ENCODE measurements at regions not wholly inside any gene's neighbourhood (a gene's known extent, or its start where the extent isn't known, plus 50 kb on each side); places are given as distances from the start of the nearest gene placed in this dataset.

GRCh38 chr14:84167026-84167425, 1362.9 kb upstream of the FLRT2 start:
- H3K27me3 ChIP-seq (ENCODE audit: control insufficient read depth in 1 of 2, insufficient read depth in 2 of 2, low read length in 2 of 2), result no peaks in the 10 kb centered on the region
- no peaks in the 10 kb centered on the region for H3K4me1 ChIP-seq (ENCODE audit: control insufficient read depth, insufficient read depth, low read length)
- H3K9ac ChIP-seq (ENCODE audit: low read length in 2 of 2), result no peak overlapping the region
- H3K4me3 ChIP-seq (ENCODE audit: low read length in 2 of 2), result no peak overlapping the region
- H3K27ac ChIP-seq (ENCODE audit: low read length), result no peak overlapping the region
- no peaks in the 10 kb centered on the region for H3K9me3 ChIP-seq (ENCODE audit: control insufficient read depth in 2 of 2, low read length in 2 of 2)
- no peaks in the 10 kb centered on the region for H3K36me3 ChIP-seq (ENCODE audit: control insufficient read depth in 2 of 2, insufficient read depth in 2 of 2, low read length in 2 of 2)

GRCh38 chr14:84180336-84180735, 1349.6 kb upstream of the FLRT2 start:
- Histone ChIP-seq H3K9me3 (ENCODE audit: control insufficient read depth in 2 of 2, low read length in 2 of 2) (no peaks in the 10 kb centered on the region), H3K4me3 (ENCODE audit: low read length in 2 of 2) (no peak overlapping the region), H3K9ac (ENCODE audit: low read length in 2 of 2) (no peak overlapping the region), H3K36me3 (ENCODE audit: control insufficient read depth in 2 of 2, insufficient read depth in 2 of 2, low read length in 2 of 2) (no peaks in the 10 kb centered on the region), H3K27ac (ENCODE audit: low read length) (no peak overlapping the region), H3K27me3 (ENCODE audit: control insufficient read depth in 1 of 2, insufficient read depth in 2 of 2, low read length in 2 of 2) (no peaks in the 10 kb centered on the region), H3K4me1 (ENCODE audit: control insufficient read depth, insufficient read depth, low read length) (no peaks in the 10 kb centered on the region)

GRCh38 chr14:84181072-84181471, 1348.9 kb upstream of the FLRT2 start:
- no peak overlapping the region for H3K9ac ChIP-seq (ENCODE audit: low read length in 2 of 2)
- no peaks in the 10 kb centered on the region for H3K9me3 ChIP-seq (ENCODE audit: control insufficient read depth in 2 of 2, low read length in 2 of 2)
- H3K36me3 ChIP-seq (ENCODE audit: control insufficient read depth in 2 of 2, insufficient read depth in 2 of 2, low read length in 2 of 2), result no peaks in the 10 kb centered on the region
- no peaks in the 10 kb centered on the region for H3K4me1 ChIP-seq (ENCODE audit: control insufficient read depth, insufficient read depth, low read length)
- no peaks in the 10 kb centered on the region for H3K27me3 ChIP-seq (ENCODE audit: control insufficient read depth in 1 of 2, insufficient read depth in 2 of 2, low read length in 2 of 2)
- no peak overlapping the region for H3K27ac ChIP-seq (ENCODE audit: low read length)
- no peak overlapping the region for H3K4me3 ChIP-seq (ENCODE audit: low read length in 2 of 2)

- Histone ChIP-seq H3K36me3 (ENCODE audit: control insufficient read depth in 2 of 2, insufficient read depth in 2 of 2, low read length in 2 of 2) (no peaks in the 10 kb centered on the region), H3K9ac (ENCODE audit: low read length in 2 of 2) (no peak overlapping the region), H3K27ac (ENCODE audit: low read length) (no peak overlapping the region), H3K4me3 (ENCODE audit: low read length in 2 of 2) (no peak overlapping the region), H3K27me3 (ENCODE audit: control insufficient read depth in 1 of 2, insufficient read depth in 2 of 2, low read length in 2 of 2) (no peaks in the 10 kb centered on the region), H3K4me1 (ENCODE audit: control insufficient read depth, insufficient read depth, low read length) (no peaks in the 10 kb centered on the region), H3K9me3 (ENCODE audit: control insufficient read depth in 2 of 2, low read length in 2 of 2) (no peaks in the 10 kb centered on the region)
Observed at GRCh38 chr14:84195514-84195913, 1334.4 kb upstream of the FLRT2 start.

GRCh38 chr14:84197704-84198103, 1332.2 kb upstream of the FLRT2 start:
- Histone ChIP-seq H3K36me3 (ENCODE audit: control insufficient read depth in 2 of 2, insufficient read depth in 2 of 2, low read length in 2 of 2) (no peaks in the 10 kb centered on the region), H3K27me3 (ENCODE audit: control insufficient read depth in 1 of 2, insufficient read depth in 2 of 2, low read length in 2 of 2) (no peaks in the 10 kb centered on the region), H3K27ac (ENCODE audit: low read length) (no peak overlapping the region), H3K4me3 (ENCODE audit: low read length in 2 of 2) (no peak overlapping the region), H3K4me1 (ENCODE audit: control insufficient read depth, insufficient read depth, low read length) (no peaks in the 10 kb centered on the region), H3K9me3 (ENCODE audit: control insufficient read depth in 2 of 2, low read length in 2 of 2) (no peaks in the 10 kb centered on the region), H3K9ac (ENCODE audit: low read length in 2 of 2) (no peak overlapping the region)

- H3K27me3 ChIP-seq (ENCODE audit: control insufficient read depth in 1 of 2, insufficient read depth in 2 of 2, low read length in 2 of 2), result no peaks in the 10 kb centered on the region
- H3K36me3 ChIP-seq (ENCODE audit: control insufficient read depth in 2 of 2, insufficient read depth in 2 of 2, low read length in 2 of 2), result no peaks in the 10 kb centered on the region
- H3K4me1 ChIP-seq (ENCODE audit: control insufficient read depth, insufficient read depth, low read length), result no peaks in the 10 kb centered on the region
- H3K9me3 ChIP-seq (ENCODE audit: control insufficient read depth in 2 of 2, low read length in 2 of 2), result no peaks in the 10 kb centered on the region
- H3K4me3 ChIP-seq (ENCODE audit: low read length in 2 of 2), result no peak overlapping the region
- no peak overlapping the region for H3K27ac ChIP-seq (ENCODE audit: low read length)
- no peak overlapping the region for H3K9ac ChIP-seq (ENCODE audit: low read length in 2 of 2)
Observed at GRCh38 chr14:84202486-84202885, 1327.5 kb upstream of the FLRT2 start.

- H3K27me3 ChIP-seq (ENCODE audit: control insufficient read depth in 1 of 2, insufficient read depth in 2 of 2, low read length in 2 of 2), result no peaks in the 10 kb centered on the region
- H3K4me3 ChIP-seq (ENCODE audit: low read length in 2 of 2), result no peak overlapping the region
- H3K27ac ChIP-seq (ENCODE audit: low read length), result no peak overlapping the region
- H3K4me1 ChIP-seq (ENCODE audit: control insufficient read depth, insufficient read depth, low read length), result no peaks in the 10 kb centered on the region
- no peaks in the 10 kb centered on the region for H3K9me3 ChIP-seq (ENCODE audit: control insufficient read depth in 2 of 2, low read length in 2 of 2)
- no peak overlapping the region for H3K9ac ChIP-seq (ENCODE audit: low read length in 2 of 2)
- H3K36me3 ChIP-seq (ENCODE audit: control insufficient read depth in 2 of 2, insufficient read depth in 2 of 2, low read length in 2 of 2), result no peaks in the 10 kb centered on the region
Observed at GRCh38 chr14:84203896-84204295, 1326.0 kb upstream of the FLRT2 start.

GRCh38 chr14:84208451-84208850, 1321.5 kb upstream of the FLRT2 start:
- Histone ChIP-seq H3K4me1 (ENCODE audit: control insufficient read depth, insufficient read depth, low read length) (no peaks in the 10 kb centered on the region), H3K27ac (ENCODE audit: low read length) (no peak overlapping the region), H3K9me3 (ENCODE audit: control insufficient read depth in 2 of 2, low read length in 2 of 2) (no peaks in the 10 kb centered on the region), H3K9ac (ENCODE audit: low read length in 2 of 2) (no peak overlapping the region), H3K27me3 (ENCODE audit: control insufficient read depth in 1 of 2, insufficient read depth in 2 of 2, low read length in 2 of 2) (no peaks in the 10 kb centered on the region), H3K4me3 (ENCODE audit: low read length in 2 of 2) (no peak overlapping the region), H3K36me3 (ENCODE audit: control insufficient read depth in 2 of 2, insufficient read depth in 2 of 2, low read length in 2 of 2) (no peaks in the 10 kb centered on the region)

- Histone ChIP-seq H3K9ac (ENCODE audit: low read length in 2 of 2) (no peak overlapping the region), H3K27me3 (ENCODE audit: control insufficient read depth in 1 of 2, insufficient read depth in 2 of 2, low read length in 2 of 2) (no peaks in the 10 kb centered on the region)
Observed at GRCh38 chr14:84209031-84209430, 1320.9 kb upstream of the FLRT2 start.

GRCh38 chr14:84217066-84217465, 1312.9 kb upstream of the FLRT2 start:
- Histone ChIP-seq H3K27me3 (ENCODE audit: control insufficient read depth in 1 of 2, insufficient read depth in 2 of 2, low read length in 2 of 2) (no peaks in the 10 kb centered on the region), H3K4me1 (ENCODE audit: control insufficient read depth, insufficient read depth, low read length) (no peaks in the 10 kb centered on the region), H3K9me3 (ENCODE audit: control insufficient read depth in 2 of 2, low read length in 2 of 2) (peaks cover 5 to 12% of the 10 kb centered on the region in 2 donors), H3K9ac (ENCODE audit: low read length in 2 of 2) (no peak overlapping the region), H3K4me3 (ENCODE audit: low read length in 2 of 2) (no peak overlapping the region), H3K27ac (ENCODE audit: low read length) (no peak overlapping the region), H3K36me3 (ENCODE audit: control insufficient read depth in 2 of 2, insufficient read depth in 2 of 2, low read length in 2 of 2) (no peaks in the 10 kb centered on the region)

More at GRCh38 chr14:84209031-84209430, 1320.9 kb upstream of the FLRT2 start:
- H3K36me3 ChIP-seq (ENCODE audit: control insufficient read depth in 2 of 2, insufficient read depth in 2 of 2, low read length in 2 of 2), result no peaks in the 10 kb centered on the region
- H3K4me1 ChIP-seq (ENCODE audit: control insufficient read depth, insufficient read depth, low read length), result no peaks in the 10 kb centered on the region
- H3K9me3 ChIP-seq (ENCODE audit: control insufficient read depth in 2 of 2, low read length in 2 of 2), result no peaks in the 10 kb centered on the region
- no peak overlapping the region for H3K27ac ChIP-seq (ENCODE audit: low read length)
- no peak overlapping the region for H3K4me3 ChIP-seq (ENCODE audit: low read length in 2 of 2)

- Histone ChIP-seq H3K9me3 (ENCODE audit: control insufficient read depth in 2 of 2, low read length in 2 of 2) (no peaks in the 10 kb centered on the region), H3K4me1 (ENCODE audit: control insufficient read depth, insufficient read depth, low read length) (peaks cover 4% of the 10 kb centered on the region), H3K27ac (ENCODE audit: low read length) (peak overlapping the region; percentile 31), H3K36me3 (ENCODE audit: control insufficient read depth in 2 of 2, insufficient read depth in 2 of 2, low read length in 2 of 2) (no peaks in the 10 kb centered on the region), H3K9ac (ENCODE audit: low read length in 2 of 2) (no peak overlapping the region), H3K4me3 (ENCODE audit: low read length in 2 of 2) (no peak overlapping the region), H3K27me3 (ENCODE audit: control insufficient read depth in 1 of 2, insufficient read depth in 2 of 2, low read length in 2 of 2) (no peaks in the 10 kb centered on the region)
Observed at GRCh38 chr14:84225268-84225667, 1304.7 kb upstream of the FLRT2 start.
